CD14-positive monocyte (primary cell): ENCODE measurements at regions not wholly inside any gene's neighbourhood (a gene's known extent, or its start where the extent isn't known, plus 50 kb on each side); places are given as distances from the start of the nearest gene placed in this dataset.

Experiments used
- DNase-seq, 3 donors: peaks; one replicate each; pipeline ENCODE4 v3.0.0-alpha.2; 2011 to 2022
- H2AFZ ChIP-seq: 2 replicates; pipeline ENCODE4 v1.6.0; 2012; ENCODE audit warnings: mild to moderate bottlenecking, low read depth, low read length, inconsistent platforms; ENCODE audit not compliant: insufficient read depth, poor library complexity, severe bottlenecking
- H3K27ac ChIP-seq, 2 donors: 1 replicate in 1 of 2; 2 replicates in 1 of 2; pipeline ENCODE4 v1.5.1; 2012 to 2013; ENCODE audit warnings: low read length in 2 of 2, control low read depth in 1 of 2, inconsistent platforms in 1 of 2, low read depth in 1 of 2, mild to moderate bottlenecking in 1 of 2
- H3K27me3 ChIP-seq, 2 donors: one replicate each; pipeline versions ENCODE4 v1.6.0 to v1.6.1; 2011 to 2013; ENCODE audit warnings: low read length in 2 of 2; ENCODE audit not compliant: control insufficient read depth in 2 of 2, insufficient read depth in 2 of 2
- H3K36me3 ChIP-seq, 2 donors: replicated peaks in 1 of 2; 1 replicate in 1 of 2; 2 replicates in 1 of 2; pipeline versions ENCODE4 v1.5.1 to v1.6.1; 2012 to 2013; ENCODE audit warnings: low read length in 2 of 2, control low read depth in 1 of 2, inconsistent platforms in 1 of 2, mild to moderate bottlenecking in 1 of 2; ENCODE audit not compliant: insufficient read depth in 2 of 2, control insufficient read depth in 1 of 2
- H3K4me1 ChIP-seq, 2 donors: 1 replicate in 1 of 2; 2 replicates in 1 of 2; pipeline versions ENCODE4 v1.5.1 to v1.6.1; 2012 to 2013; ENCODE audit warnings: low read length in 2 of 2, control low read depth in 1 of 2, inconsistent platforms in 1 of 2, mild to moderate bottlenecking in 1 of 2, moderate library complexity in 1 of 2; ENCODE audit not compliant: insufficient read depth in 2 of 2, control insufficient read depth in 1 of 2
- H3K4me2 ChIP-seq: replicated peaks from 2 replicates; pipeline ENCODE3; 2012; ENCODE audit warnings: low read length, moderate library complexity, mild to moderate bottlenecking; ENCODE audit not compliant: poor library complexity, severe bottlenecking; ENCODE audit errors: extremely low read depth
- H3K4me3 ChIP-seq, 3 experiments: fragments of 200-600 bp in 1 of 3; sonication (generic) in 1 of 3; replicated peaks in 1 of 3; 1 replicate in 2 of 3; 2 replicates in 1 of 3; pipeline ENCODE4 v1.5.1; 2011 to 2013; ENCODE audit warnings: low read length in 3 of 3, mild to moderate bottlenecking in 3 of 3, control low read depth in 2 of 3, low read depth in 2 of 3, inconsistent platforms in 1 of 3, moderate library complexity in 1 of 3
- H3K79me2 ChIP-seq: 2 replicates; pipeline ENCODE4 v1.6.0; 2012; ENCODE audit warnings: mild to moderate bottlenecking, control low read depth, inconsistent platforms, low read length, moderate library complexity; ENCODE audit not compliant: insufficient read depth
- H3K9ac ChIP-seq: 2 replicates; pipeline ENCODE4 v1.6.0; 2017; ENCODE audit warnings: low read length, mild to moderate bottlenecking; ENCODE audit not compliant: insufficient read depth, poor library complexity, severe bottlenecking
- H3K9me3 ChIP-seq, 2 donors: replicated peaks in 1 of 2; 1 replicate in 1 of 2; 2 replicates in 1 of 2; pipeline versions ENCODE4 v1.5.1 to v1.6.1; 2012 to 2013; ENCODE audit warnings: low read length in 2 of 2, control low read depth in 1 of 2; ENCODE audit not compliant: control insufficient read depth in 1 of 2, insufficient read depth in 1 of 2
- H4K20me1 ChIP-seq: 2 replicates; pipeline ENCODE4 v1.6.0; 2012; ENCODE audit warnings: mild to moderate bottlenecking, low read length, control low read depth, moderate library complexity; ENCODE audit not compliant: insufficient read depth
- H3K27ac Mint-ChIP-seq, 7 donors: one replicate each; pipeline ENCODE4 v1.8.0; 2020; ENCODE audit warnings: mild to moderate bottlenecking in 7 of 7, mixed read lengths in 7 of 7, moderate library complexity in 6 of 7, inconsistent platforms in 2 of 7
- H3K27me3 Mint-ChIP-seq, 3 donors: one replicate each; pipeline ENCODE4 v1.8.0; 2021 to 2022; ENCODE audit warnings: low read depth in 3 of 3, mild to moderate bottlenecking in 3 of 3, mixed read lengths in 3 of 3, moderate library complexity in 3 of 3, inconsistent platforms in 1 of 3
- H3K36me3 Mint-ChIP-seq, 2 donors: one replicate each; pipeline ENCODE4 v1.8.0; 2020; ENCODE audit warnings: mixed read lengths in 2 of 2, inconsistent platforms in 1 of 2, mild to moderate bottlenecking in 1 of 2
- H3K4me1 Mint-ChIP-seq: one replicate; pipeline ENCODE4 v1.8.0; 2020; ENCODE audit warnings: mild to moderate bottlenecking, mixed read lengths
- H3K4me3 Mint-ChIP-seq, 2 donors: one replicate each; pipeline ENCODE4 v1.8.0; 2020; ENCODE audit warnings: mild to moderate bottlenecking in 2 of 2, mixed read lengths in 2 of 2, moderate library complexity in 1 of 2
- H3K9me3 Mint-ChIP-seq, 7 donors: one replicate each; pipeline ENCODE4 v1.8.0; 2020 to 2022; ENCODE audit warnings: mixed read lengths in 7 of 7, mild to moderate bottlenecking in 6 of 7, moderate library complexity in 6 of 7, inconsistent platforms in 2 of 7
- CTCF ChIP-seq: fragments of 200-600 bp; IDR thresholded peaks from one replicate; pipeline ENCODE4 v1.8.0; 2022; ENCODE audit warnings: antibody characterized with exemption, mild to moderate bottlenecking
- WGBS: methylation state at CpG from one replicate; pipeline ENCODE4 v1.1.5; 2013; ENCODE audit warnings: missing lambda C conversion rate; ENCODE audit not compliant: insufficient coverage; 5-methylcytosine and 5-hydroxymethylcytosine counted together
- intact Hi-C, 2 donors: fragments of 100-400 bp; cut with micrococcal nuclease; formaldehyde crosslinking; loops; one replicate each; pipeline versions ENCODE4 v1.15.0 to v1.15.1; 2023

- intact Hi-C loops: no loop called here
- no peak for DNase-seq
- Histone ChIP-seq H3K36me3 (no peaks in the 10 kb centered on the region), H3K27me3 (no peaks in the 10 kb centered on the region), H3K27ac (no peak overlapping the region), H2AFZ (no peak overlapping the region), H4K20me1 (no peaks in the 10 kb centered on the region), H3K9me3 (no peaks in the 10 kb centered on the region), H3K4me3 (no peak overlapping the region), H3K79me2 (no peaks in the 10 kb centered on the region), H3K4me2 (no peak overlapping the region), H3K4me1 (no peaks in the 10 kb centered on the region), H3K9ac (no peak overlapping the region)
- H3K27ac Mint-ChIP-seq: no peak overlapping the region
- H3K36me3 Mint-ChIP-seq: no peaks in the 10 kb centered on the region
- peaks cover 0 to 5% (median 4%) of the 10 kb centered on the region in 3 donors for H3K27me3 Mint-ChIP-seq
- H3K4me1 Mint-ChIP-seq: no peaks in the 10 kb centered on the region
- peaks cover 0 to 2% (median 0%) of the 10 kb centered on the region in 7 donors for H3K9me3 Mint-ChIP-seq
- no peak overlapping the region for H3K4me3 Mint-ChIP-seq
- no peak for TF ChIP-seq CTCF
- 86% methylated on average over 1 of the region's 9 CpGs for WGBS
These were observed 236.7 kb downstream of the MYCN start for GRCh38 chr2:16176971-16177480.

- intact Hi-C loops: no loop called here
- no peak for TF ChIP-seq CTCF
- Mint-ChIP-seq H3K4me1 (no peaks in the 10 kb centered on the region), H3K36me3 (no peaks in the 10 kb centered on the region), H3K9me3 (peaks cover 0 to 3% (median 0%) of the 10 kb centered on the region in 7 donors), H3K4me3 (no peak overlapping the region), H3K27ac (peak overlapping the region in 1 of 7 donors; percentile 14), H3K27me3 (peaks cover 0 to 5% (median 4%) of the 10 kb centered on the region in 3 donors)
- Histone ChIP-seq H2AFZ (no peak overlapping the region), H4K20me1 (no peaks in the 10 kb centered on the region), H3K36me3 (no peaks in the 10 kb centered on the region), H3K27ac (no peak overlapping the region), H3K9me3 (no peaks in the 10 kb centered on the region), H3K27me3 (no peaks in the 10 kb centered on the region), H3K9ac (no peak overlapping the region), H3K4me1 (no peaks in the 10 kb centered on the region), H3K4me3 (no peak overlapping the region), H3K79me2 (no peaks in the 10 kb centered on the region), H3K4me2 (no peak overlapping the region)
- no CpG with 5 or more reads among the region's 3 CpGs for WGBS
- DNase-seq: no peak
These were observed 235.0 kb downstream of the MYCN start for GRCh38 chr2:16175247-16175825.
